NCI-H187 (cell line): ENCODE measurements at regions not wholly inside any gene's neighbourhood (a gene's known extent, or its start where the extent isn't known, plus 50 kb on each side); places are given as distances from the start of the nearest gene placed in this dataset.
"Not testable (repeated sequence)": the region's sequence is repeated elsewhere in the genome, so short reads cannot be mapped to it uniquely, and the experiment has no call there.

Source experiments
- DNase-seq, 2 experiments: peaks; one replicate each; lab custom pipeline; 2025; lab: John Stamatoyannopoulos, UW

DNA sequence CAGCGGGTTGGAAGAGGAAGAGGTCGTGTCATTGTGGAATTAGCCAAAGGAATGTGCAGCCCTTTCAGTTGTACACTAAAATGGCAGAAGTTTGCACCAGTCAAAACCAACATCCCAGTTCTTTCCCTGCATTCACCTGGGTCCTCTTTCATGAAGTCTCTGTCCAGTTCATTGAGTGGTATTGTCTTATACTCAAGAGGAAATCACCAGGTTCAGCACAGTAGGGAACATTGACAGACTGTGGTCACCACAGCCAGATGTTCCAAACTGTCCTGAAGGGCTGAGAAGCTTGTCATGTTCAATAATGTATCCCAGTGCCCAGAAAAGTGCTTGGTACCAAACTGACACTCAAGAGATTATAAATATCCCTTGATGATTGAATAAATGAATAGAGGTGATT is 131.6 kb downstream of the GLUL start:
- no peak for DNase-seq

DNA sequence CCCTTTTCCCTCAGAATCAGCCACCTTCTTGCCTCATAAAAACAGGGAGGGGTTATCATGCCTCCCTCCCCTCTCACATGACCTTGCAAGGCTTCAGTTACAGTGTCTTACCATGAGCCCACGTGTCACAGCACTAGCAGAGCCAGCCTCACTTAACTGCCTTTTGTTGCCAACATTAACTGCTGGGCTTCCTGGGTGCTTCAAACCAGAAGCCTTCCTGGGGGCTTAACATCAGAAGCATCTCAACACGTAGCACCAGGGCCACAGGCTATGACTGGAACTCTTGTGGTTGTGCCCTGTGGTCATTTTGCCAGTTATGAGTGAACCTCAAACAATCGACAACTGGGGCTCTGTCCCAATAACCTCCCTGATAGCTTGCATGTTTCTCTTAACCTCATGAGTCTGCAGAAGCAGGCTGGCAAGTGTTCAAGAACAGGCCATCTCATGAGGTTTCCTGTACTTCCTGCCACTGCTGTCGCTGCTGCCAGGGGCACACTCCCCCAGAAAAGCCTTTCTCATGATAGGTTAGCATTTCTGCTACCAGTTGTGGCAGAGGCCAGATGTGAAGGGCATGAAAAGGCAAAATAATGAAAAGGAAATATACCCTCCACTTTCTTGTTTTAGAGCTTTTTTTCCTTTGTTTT is 132.2 kb downstream of the GLUL start:
- DNase-seq, result no peak

- DNase-seq, result no peak
These were observed 134.1 kb downstream of the GLUL start for GRCh38 chr1:182257369-182258063.

- no peak for DNase-seq
These were observed 134.7 kb downstream of the GLUL start for GRCh38 chr1:182256931-182257330.

DNA sequence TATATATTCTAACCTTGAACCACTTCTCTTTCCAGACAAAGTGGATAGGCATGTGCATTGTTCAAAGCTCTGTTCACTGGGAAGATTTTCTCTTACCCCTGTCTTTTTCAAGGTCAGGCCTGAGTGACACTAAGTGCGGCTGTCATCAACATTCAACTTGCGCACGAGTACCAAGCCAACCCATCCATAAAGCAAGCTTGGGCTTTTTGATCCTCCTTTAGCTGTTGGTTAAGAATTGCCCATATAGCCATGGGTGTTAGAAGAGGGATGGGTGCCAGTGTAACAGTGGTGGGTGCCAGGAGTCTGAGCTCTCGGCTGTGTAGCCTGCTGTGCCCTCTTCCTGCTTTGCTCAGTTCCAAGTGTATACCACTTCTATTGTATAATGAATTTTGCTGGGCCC is 136.1 kb downstream of the GLUL start:
- no peak for DNase-seq

DNA sequence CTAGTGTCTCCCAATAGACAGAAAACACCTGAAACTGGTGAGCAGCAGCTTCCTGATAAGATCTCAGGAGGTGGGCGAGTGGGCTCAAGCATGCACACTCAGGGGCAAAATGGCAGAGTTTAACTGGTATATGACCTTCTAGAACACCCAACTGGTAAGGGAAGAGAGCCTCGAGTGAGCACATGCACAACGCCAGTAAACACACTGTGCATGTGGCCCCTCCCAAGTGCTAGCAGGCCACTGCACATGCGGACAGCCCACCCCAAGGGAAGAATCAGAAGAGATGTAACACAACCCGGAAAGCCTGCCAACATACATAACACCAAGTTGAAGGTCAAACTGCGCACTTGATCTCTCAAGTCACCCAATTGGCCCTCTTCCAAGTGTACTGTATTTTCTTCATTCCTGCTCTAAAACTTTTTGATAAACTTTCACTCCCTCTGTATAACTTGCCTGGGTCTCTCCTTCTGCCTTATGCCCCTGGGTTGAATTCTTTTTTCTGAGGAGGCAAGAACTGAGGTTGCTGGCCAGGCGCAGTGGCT is 138.2 kb downstream of the GLUL start:
- no peak for DNase-seq

DNA sequence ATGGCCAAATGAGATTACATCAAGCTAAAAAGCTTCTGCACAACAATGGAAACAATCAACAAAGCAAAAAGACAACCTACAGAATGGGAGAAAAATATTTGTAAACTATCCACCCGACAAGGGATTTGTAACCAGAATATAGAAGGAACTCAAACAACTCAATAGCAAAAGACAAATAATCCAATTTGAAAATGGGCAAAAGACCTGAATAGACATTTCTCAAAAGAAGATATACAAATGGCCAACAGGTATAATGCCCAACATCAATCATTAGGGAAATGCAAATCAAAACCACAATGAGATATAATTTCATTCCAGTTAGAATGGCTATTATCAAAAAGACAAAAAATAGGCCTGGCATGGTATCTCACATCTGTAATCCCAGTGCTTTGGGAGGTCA is 140.0 kb downstream of the GLUL start:
- DNase-seq, result no peak

- peak; percentile 37 to 69 for DNase-seq
These were observed 142.4 kb downstream of the GLUL start for GRCh38 chr1:182249201-182249676.

DNA sequence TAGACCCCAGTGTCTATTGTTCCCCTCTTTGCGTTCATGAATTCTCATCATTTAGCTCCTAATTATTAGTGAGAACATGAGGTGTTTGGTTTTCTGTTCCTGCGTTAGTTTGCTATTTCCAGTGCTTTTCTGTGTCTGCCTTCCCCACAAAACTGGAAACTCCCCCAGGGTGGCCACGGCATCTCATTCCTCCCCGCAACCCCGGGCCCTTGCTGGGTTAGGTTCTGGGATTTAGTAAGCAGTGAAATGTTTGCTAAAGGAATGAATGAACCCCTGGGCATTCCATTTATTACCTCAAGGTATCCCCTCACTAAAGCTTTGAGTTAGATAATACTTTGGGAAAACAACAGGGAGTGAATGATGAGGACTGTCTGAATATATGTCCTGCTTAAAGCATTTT is 142.9 kb downstream of the GLUL start:
- DNase-seq, result no peak

DNA sequence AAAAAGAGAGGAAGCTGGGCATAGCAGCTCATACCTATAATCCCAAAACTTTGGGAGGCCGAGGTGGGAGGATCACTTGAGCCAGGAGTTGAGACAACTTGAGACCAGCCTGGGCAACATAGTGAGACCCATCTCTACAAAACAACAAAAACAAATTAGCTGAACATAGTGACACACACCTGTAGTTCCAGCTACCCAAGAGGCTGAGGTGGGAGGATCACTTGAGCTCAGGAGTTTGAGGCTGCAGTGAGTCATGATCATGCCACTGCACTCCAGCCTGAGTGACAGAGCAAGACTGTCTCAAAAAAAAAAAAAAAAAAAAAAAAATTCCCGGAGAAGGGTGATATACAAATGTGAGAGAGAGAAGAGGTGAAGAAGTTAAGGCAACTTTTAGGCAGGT is 143.8 kb downstream of the GLUL start:
- DNase-seq, result not testable (repeated sequence)

- DNase-seq, result no peak
These were observed 144.8 kb downstream of the GLUL start for GRCh38 chr1:182246783-182247182.

DNA sequence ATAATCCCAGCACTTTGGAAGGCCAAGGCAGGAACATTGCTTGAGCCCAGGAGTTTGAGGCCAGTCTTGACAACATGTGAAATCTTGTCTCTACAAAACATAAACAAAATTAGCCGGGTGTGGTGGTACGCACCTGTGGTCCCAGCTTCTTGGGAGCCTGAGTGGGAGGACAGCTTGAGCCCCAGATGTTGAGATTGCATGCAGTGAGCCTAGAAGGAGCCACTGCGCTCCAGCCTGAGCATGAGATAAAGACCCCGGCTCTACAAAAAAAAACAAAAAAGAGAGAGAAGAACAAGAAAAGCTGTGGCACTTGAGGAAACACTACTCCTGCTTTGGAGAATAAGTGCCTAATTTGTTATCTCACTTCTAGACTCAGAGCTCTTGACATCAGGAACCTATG is 146.6 kb downstream of the GLUL start:
- no peak for DNase-seq

- DNase-seq, result no peak
These were observed 147.1 kb downstream of the GLUL start for GRCh38 chr1:182244451-182244850.

DNA sequence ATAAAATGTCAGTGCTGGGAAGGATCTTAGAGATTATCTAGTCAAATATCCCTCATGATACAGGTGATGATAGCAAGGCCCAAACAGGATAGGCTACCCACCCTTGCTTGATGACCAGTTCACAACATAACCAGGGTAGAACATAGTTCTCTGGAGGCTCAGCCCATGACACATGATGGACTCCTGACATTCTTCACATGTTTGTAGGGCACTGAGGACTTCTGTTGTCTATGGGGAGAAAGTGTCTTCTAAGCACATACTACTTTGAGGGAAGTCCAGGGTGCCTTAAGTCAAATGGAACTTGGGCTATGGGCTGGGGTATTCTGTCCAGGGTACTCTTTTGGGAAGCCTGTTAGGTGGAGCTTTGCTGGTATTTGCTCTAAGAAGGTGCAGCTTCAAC is 148.9 kb downstream of the GLUL start:
- DNase-seq, result no peak

DNA sequence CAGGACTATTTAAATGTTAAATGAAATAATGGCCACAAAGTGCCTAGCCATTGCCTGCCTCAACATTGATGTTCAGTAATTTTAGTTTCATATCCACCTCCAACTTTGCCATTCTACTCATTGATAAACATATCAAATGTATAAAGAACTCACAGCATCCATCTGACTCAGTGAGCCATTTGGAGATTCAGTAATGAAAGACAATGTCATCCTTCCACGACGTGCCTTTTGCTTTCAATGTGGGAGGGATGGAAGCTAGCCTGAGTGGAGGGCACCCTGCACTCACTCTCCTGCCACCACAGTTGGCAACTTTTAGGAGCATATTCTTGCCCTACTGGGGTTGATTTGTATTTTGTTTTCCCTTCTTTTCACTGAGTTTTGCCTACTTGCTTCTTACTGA is 151.5 kb downstream of the GLUL start:
- no peak for DNase-seq

DNA sequence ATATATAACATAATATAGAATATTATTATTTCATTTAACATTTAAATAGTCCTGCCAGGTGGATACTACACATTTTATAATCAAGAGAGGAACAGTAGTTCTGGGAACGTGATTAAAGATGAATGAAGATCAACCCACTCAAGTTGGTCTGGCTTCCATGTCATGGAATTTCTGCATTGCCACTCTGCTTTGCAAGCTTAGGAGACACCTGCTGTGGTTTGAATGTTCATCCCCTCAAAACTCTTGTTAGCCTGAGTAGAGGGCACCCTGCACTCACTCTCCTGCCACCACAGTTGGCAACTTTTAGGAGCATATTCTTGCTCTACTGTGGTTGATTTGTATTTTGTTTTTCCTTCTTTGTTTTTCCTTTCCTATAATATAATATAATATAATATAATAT is 153.2 kb downstream of the GLUL start:
- no peak for DNase-seq

DNA sequence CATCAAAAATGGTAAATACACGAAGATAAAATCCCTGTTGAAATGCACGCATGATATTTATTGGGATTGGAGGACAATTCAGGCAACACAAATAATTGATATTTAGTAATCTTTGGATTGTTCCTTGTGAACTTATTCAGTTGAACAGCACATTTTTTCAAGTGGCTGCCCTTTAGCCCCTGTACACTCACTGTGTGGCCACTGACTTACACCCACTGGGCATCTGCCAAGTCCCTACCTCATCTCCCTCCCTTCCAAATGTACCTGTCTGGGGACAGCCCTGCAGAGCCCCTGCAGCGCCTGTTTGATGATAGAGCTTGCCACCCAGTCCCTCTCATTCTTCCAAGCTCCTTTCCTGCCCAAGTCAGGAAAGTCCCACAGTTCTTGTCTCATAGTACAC is 154.3 kb downstream of the GLUL start:
- DNase-seq, result no peak

DNA sequence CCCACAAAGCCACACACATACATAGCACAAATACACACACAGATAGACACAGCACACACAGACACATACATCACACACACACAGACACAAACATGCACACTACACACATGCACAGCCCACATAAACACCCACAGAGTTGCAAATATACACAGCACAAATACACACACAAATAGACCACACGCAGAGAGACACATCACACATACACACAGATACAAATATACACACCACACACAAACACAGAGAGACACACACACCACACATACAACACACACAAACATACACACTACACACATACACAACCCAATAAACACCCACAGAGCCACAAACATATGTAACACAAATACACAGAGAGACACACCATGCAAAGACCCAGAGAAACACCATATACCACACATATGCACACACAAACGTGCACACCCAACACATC is 154.9 kb downstream of the GLUL start:
- no peak for DNase-seq

GRCh38 chr1:182235952-182236650 is 155.5 kb downstream of the GLUL start:
- DNase-seq, result peak; percentile 98 to 99

- no peak for DNase-seq
These were observed 156.0 kb downstream of the GLUL start for GRCh38 chr1:182235604-182235951.

DNA sequence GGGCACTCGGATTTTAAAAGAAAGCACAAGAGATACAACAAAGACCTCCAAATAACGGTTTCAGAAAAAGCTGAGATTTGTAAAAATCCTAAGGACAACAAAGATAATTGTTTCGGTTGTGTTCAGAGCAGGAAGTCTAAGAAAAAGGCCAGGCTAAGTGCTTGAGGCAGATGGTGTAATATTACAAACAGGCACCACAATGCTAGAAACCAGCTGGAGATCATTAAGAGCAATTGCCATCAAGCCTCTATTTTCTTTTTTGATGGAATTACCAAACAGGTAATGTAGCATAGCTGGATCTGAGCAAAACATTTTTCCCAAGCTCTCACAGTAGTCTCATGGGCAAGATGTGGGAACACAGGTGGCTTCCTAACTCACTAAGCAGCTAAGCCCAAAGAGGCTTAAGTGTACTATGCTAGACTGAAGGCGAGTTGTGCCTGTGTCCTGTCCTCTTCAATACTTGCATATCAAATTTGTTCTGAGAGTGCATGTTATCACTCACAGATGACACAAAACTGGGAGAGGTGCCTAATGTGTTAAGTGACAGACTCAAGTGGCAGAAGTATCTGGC is 161.6 kb downstream of the GLUL start:
- peak; percentile 92 to 94 for DNase-seq

DNA sequence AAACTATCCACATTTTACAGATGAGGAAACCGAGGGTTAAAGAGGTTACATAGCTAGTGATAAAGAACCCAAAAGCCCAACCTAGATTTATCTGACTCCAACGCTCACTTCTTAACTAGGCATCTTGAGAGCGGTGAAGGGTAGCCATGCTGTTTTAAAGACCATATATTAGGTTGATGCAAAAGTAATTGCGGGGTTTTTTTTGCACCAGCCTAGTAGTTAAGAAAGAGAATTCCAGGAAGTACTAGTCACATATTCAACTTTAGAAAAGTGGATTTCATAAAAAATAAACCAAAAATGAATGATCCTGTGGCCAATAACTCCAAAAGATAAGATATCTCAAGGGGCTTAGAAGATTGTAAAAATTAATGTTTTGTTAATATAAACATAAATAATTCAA is 162.1 kb downstream of the GLUL start:
- DNase-seq, result no peak
